H1 (cell line): ENCODE measurements at regions not wholly inside any gene's neighbourhood (a gene's known extent, or its start where the extent isn't known, plus 50 kb on each side); places are given as distances from the start of the nearest gene placed in this dataset.
A peak's percentile ranks its signal among the peaks of the same experiment; 100 is the strongest.

Source experiments
- CTCF ChIA-PET: fragments of 300-600 bp; sonication (Branson Sonifier 250); formaldehyde crosslinking; loops from one replicate; lab custom pipeline; 2021; ENCODE audit not compliant: partially characterized antibody; lab: Charles Lee
- POLR2A ChIA-PET: fragments of 300-600 bp; sonication (Branson Sonifier 250); formaldehyde crosslinking; loops from one replicate; lab custom pipeline; 2021; ENCODE audit warnings: inconsistent platforms; ENCODE audit not compliant: partially characterized antibody; lab: Charles Lee
- DNase-seq, 2 experiments: peaks; one replicate each; pipeline versions ENCODE4 v3.0.0 to v3.0.0-alpha.2; 2010 to 2022; ENCODE audit warnings: low spot score in 2 of 2, low read depth in 1 of 2, mixed read lengths in 1 of 2
- FAIRE-seq: peaks from 2 replicates; lab custom pipeline; 2011; peaks lifted over from hg19 to GRCh38; lab: Jason Lieb, UNC
- H2AFZ ChIP-seq: 2 replicates; pipeline ENCODE4 v1.8.1; 2012; ENCODE audit warnings: low read length, inconsistent platforms
- H2AK5ac ChIP-seq: 2 replicates; pipeline ENCODE4 v1.6.1; 2013; ENCODE audit warnings: low read depth, low read length
- H2BK120ac ChIP-seq: replicated peaks from 2 replicates; pipeline ENCODE3; 2013; ENCODE audit warnings: low read depth, low read length, inconsistent platforms
- H2BK12ac ChIP-seq: 2 replicates; pipeline ENCODE4 v1.6.1; 2013; ENCODE audit warnings: low read depth, low read length
- H2BK15ac ChIP-seq: 2 replicates; pipeline ENCODE4 v1.6.1; 2013; ENCODE audit warnings: low read length
- H2BK20ac ChIP-seq: 2 replicates; pipeline ENCODE4 v1.6.1; 2013; ENCODE audit warnings: low read length
- H2BK5ac ChIP-seq: 2 replicates; pipeline ENCODE4 v1.6.1; 2013; ENCODE audit warnings: low read depth, low read length
- H3K14ac ChIP-seq: 2 replicates; pipeline ENCODE4 v1.6.1; 2013; ENCODE audit warnings: inconsistent platforms; ENCODE audit not compliant: insufficient read length
- H3K18ac ChIP-seq: 2 replicates; pipeline ENCODE4 v1.6.1; 2013; ENCODE audit warnings: low read length; ENCODE audit errors: extremely low read depth
- H3K23ac ChIP-seq: 2 replicates; pipeline ENCODE4 v1.6.1; 2013; ENCODE audit warnings: inconsistent platforms; ENCODE audit not compliant: insufficient read length
- H3K23me2 ChIP-seq: 2 replicates; pipeline ENCODE4 v1.6.1; 2013; ENCODE audit warnings: low read depth, low read length
- H3K27ac ChIP-seq: 2 replicates; pipeline ENCODE4 v1.6.1; 2011; ENCODE audit warnings: low read depth, low read length, inconsistent platforms
- H3K27me3 ChIP-seq, 4 experiments: replicated peaks in 1 of 4; 1 replicate in 1 of 4; 2 replicates in 3 of 4; pipeline versions ENCODE4 v1.6.1 to v1.8.1; 2011 to 2013; ENCODE audit warnings: low read length in 3 of 4, mild to moderate bottlenecking in 3 of 4, inconsistent platforms in 2 of 4, mixed read lengths in 2 of 4, moderate library complexity in 1 of 4; ENCODE audit not compliant: control insufficient read depth in 3 of 4, insufficient read depth in 3 of 4; ENCODE audit errors: extremely low read depth in 1 of 4
- H3K36me3 ChIP-seq, 4 experiments: 2 replicates each; pipeline versions ENCODE4 v1.6.1 to v1.8.1; 2011 to 2013; ENCODE audit warnings: mild to moderate bottlenecking in 4 of 4, low read length in 3 of 4, moderate library complexity in 2 of 4, control low read depth in 1 of 4, inconsistent platforms in 1 of 4; ENCODE audit not compliant: insufficient read depth in 4 of 4, control insufficient read depth in 2 of 4
- H3K4ac ChIP-seq: replicated peaks from 2 replicates; pipeline ENCODE3; 2013; ENCODE audit warnings: low read length, low read depth, mixed read lengths, inconsistent platforms; ENCODE audit not compliant: insufficient read length
- H3K4me1 ChIP-seq, 4 experiments: replicated peaks in 1 of 4; 1 replicate in 1 of 4; 2 replicates in 3 of 4; pipeline versions ENCODE4 v1.6.1 to v1.8.1; 2011 to 2013; ENCODE audit warnings: low read length in 3 of 4, inconsistent platforms in 2 of 4, mixed read lengths in 1 of 4; ENCODE audit not compliant: insufficient read depth in 4 of 4, control insufficient read depth in 3 of 4
- H3K4me2 ChIP-seq, 2 experiments: 2 replicates each; pipeline versions ENCODE4 v1.6.1 to v1.8.1; 2011 to 2013; ENCODE audit warnings: low read depth in 2 of 2, low read length in 2 of 2, control low read depth in 1 of 2, inconsistent platforms in 1 of 2, mild to moderate bottlenecking in 1 of 2; ENCODE audit not compliant: insufficient read depth in 1 of 2
- H3K4me3 ChIP-seq, 4 experiments: fragments of 200-600, 300-600 bp in 1 of 4; sonication (generic), shearing (Covaris generic), sonication (Bioruptor Twin) in 1 of 4; 2 replicates each; pipeline versions ENCODE4 v1.5.1 to v1.8.1; 2011 to 2016; ENCODE audit warnings: low read length in 4 of 4, low read depth in 3 of 4, control low read depth in 2 of 4, inconsistent platforms in 2 of 4, mild to moderate bottlenecking in 2 of 4, mixed read lengths in 1 of 4, moderate library complexity in 1 of 4; ENCODE audit not compliant: insufficient read depth in 2 of 4; ENCODE audit errors: extremely low read depth in 1 of 4
- H3K56ac ChIP-seq: replicated peaks from 2 replicates; pipeline ENCODE3; 2013; ENCODE audit warnings: low read depth, mild to moderate bottlenecking, mixed read lengths, low read length, inconsistent platforms; ENCODE audit not compliant: insufficient read length
- H3K79me1 ChIP-seq: 2 replicates; pipeline ENCODE4 v1.6.1; 2013; ENCODE audit warnings: low read depth, low read length, control low read depth
- H3K79me2 ChIP-seq, 2 experiments: 2 replicates each; pipeline versions ENCODE4 v1.6.1 to v1.8.1; 2012 to 2013; ENCODE audit warnings: low read length in 2 of 2, mild to moderate bottlenecking in 2 of 2, inconsistent platforms in 1 of 2; ENCODE audit not compliant: insufficient read depth in 2 of 2, control insufficient read depth in 1 of 2
- H3K9ac ChIP-seq, 4 experiments: replicated peaks in 1 of 4; 1 replicate in 1 of 4; 2 replicates in 3 of 4; pipeline versions ENCODE4 v1.6.1 to v1.8.1; 2011 to 2013; ENCODE audit warnings: low read depth in 3 of 4, low read length in 3 of 4, control low read depth in 2 of 4, mild to moderate bottlenecking in 2 of 4, moderate library complexity in 2 of 4, inconsistent platforms in 1 of 4; ENCODE audit errors: extremely low read depth in 1 of 4
- H3K9me3 ChIP-seq, 2 experiments: 2 replicates each; pipeline versions ENCODE4 v1.6.1 to v1.8.1; 2012 to 2013; ENCODE audit warnings: mild to moderate bottlenecking in 2 of 2, moderate library complexity in 2 of 2, control low read depth in 1 of 2, inconsistent platforms in 1 of 2, low read depth in 1 of 2, low read length in 1 of 2, mixed read lengths in 1 of 2; ENCODE audit not compliant: insufficient read depth in 2 of 2
- H4K20me1 ChIP-seq, 2 experiments: replicated peaks in 1 of 2; 2 replicates each; pipeline versions ENCODE3 to v1.8.1; 2011 to 2013; ENCODE audit warnings: inconsistent platforms in 2 of 2, low read length in 2 of 2, mild to moderate bottlenecking in 1 of 2; ENCODE audit not compliant: insufficient read depth in 2 of 2, control insufficient read depth in 1 of 2
- H4K5ac ChIP-seq: 2 replicates; pipeline ENCODE4 v1.6.1; 2013; ENCODE audit warnings: low read length, low read depth, mixed read lengths, inconsistent platforms; ENCODE audit not compliant: insufficient read length
- H4K8ac ChIP-seq: 2 replicates; pipeline ENCODE4 v1.8.0; 2013; ENCODE audit warnings: mild to moderate bottlenecking, moderate library complexity, low read length, inconsistent platforms; ENCODE audit not compliant: insufficient read depth; ENCODE audit errors: extremely low read depth
- H4K91ac ChIP-seq: replicated peaks from 2 replicates; pipeline ENCODE3; 2013; ENCODE audit warnings: low read length, mixed read lengths, inconsistent platforms; ENCODE audit not compliant: insufficient read length
- ASH2L ChIP-seq: fragments of 200-600, 300-600 bp; sonication (generic); IDR thresholded peaks from one replicate; pipeline ENCODE4 v1.7.1; 2017; ENCODE audit warnings: low read length
- CREB1 ChIP-seq: IDR thresholded peaks from 2 replicates; pipeline ENCODE4 v1.6.1; 2012; ENCODE audit warnings: inconsistent platforms
- CTBP2 ChIP-seq: IDR thresholded peaks from 2 replicates; pipeline ENCODE4 v1.7.0; 2011; ENCODE audit warnings: borderline replicate concordance, mild to moderate bottlenecking, moderate library complexity, mixed read lengths, low read length; ENCODE audit not compliant: insufficient read depth, insufficient read length
- GABPA ChIP-seq: IDR thresholded peaks from 2 replicates; pipeline ENCODE4 v1.6.1; 2011; ENCODE audit warnings: mild to moderate bottlenecking, low read length, moderate library complexity, borderline replicate concordance; ENCODE audit not compliant: insufficient read depth
- JUN ChIP-seq: IDR thresholded peaks from 2 replicates; pipeline ENCODE4 v1.6.1; 2011; ENCODE audit warnings: low read depth, mild to moderate bottlenecking, improper control_type of control experiment, low read length
- POLR2A ChIP-seq, 2 experiments: IDR thresholded peaks; 1 replicate in 1 of 2; 2 replicates in 1 of 2; pipeline ENCODE4 v1.6.1; 2011; ENCODE audit warnings: low read depth in 2 of 2, low read length in 2 of 2, mild to moderate bottlenecking in 2 of 2; ENCODE audit errors: control extremely low read depth in 1 of 2
- TEAD4 ChIP-seq: IDR thresholded peaks from 2 replicates; pipeline ENCODE4 v1.6.1; 2012; ENCODE audit warnings: low read depth, low read length, inconsistent platforms, mixed read lengths
- WGBS, 2 experiments: shearing (Covaris generic) in 1 of 2; methylation state at CpG; one replicate each; pipeline versions ENCODE4 v1.1.6 to v1.1.7; 2013 to 2015; ENCODE audit warnings: low lambda C conversion rate in 2 of 2, mixed read lengths in 2 of 2, inconsistent platforms in 1 of 2, low coverage in 1 of 2, missing lambda C conversion rate in 1 of 2; ENCODE audit not compliant: insufficient replicate concordance in 2 of 2, insufficient coverage in 1 of 2, insufficient read length in 1 of 2; ENCODE audit errors: extremely low coverage in 1 of 2, missing lambda C conversion rate in 1 of 2; 5-methylcytosine and 5-hydroxymethylcytosine counted together
- TF ChIP-seq, protein P1 (sequence below): IDR thresholded peaks from 2 replicates; pipeline ENCODE4 v1.6.1; 2011; ENCODE audit warnings: low read length, improper control_type of control experiment
- TF ChIP-seq, protein P2 (sequence below): IDR thresholded peaks from 2 replicates; pipeline ENCODE4 v1.6.1; 2012; ENCODE audit warnings: low read length, inconsistent platforms

DNA sequence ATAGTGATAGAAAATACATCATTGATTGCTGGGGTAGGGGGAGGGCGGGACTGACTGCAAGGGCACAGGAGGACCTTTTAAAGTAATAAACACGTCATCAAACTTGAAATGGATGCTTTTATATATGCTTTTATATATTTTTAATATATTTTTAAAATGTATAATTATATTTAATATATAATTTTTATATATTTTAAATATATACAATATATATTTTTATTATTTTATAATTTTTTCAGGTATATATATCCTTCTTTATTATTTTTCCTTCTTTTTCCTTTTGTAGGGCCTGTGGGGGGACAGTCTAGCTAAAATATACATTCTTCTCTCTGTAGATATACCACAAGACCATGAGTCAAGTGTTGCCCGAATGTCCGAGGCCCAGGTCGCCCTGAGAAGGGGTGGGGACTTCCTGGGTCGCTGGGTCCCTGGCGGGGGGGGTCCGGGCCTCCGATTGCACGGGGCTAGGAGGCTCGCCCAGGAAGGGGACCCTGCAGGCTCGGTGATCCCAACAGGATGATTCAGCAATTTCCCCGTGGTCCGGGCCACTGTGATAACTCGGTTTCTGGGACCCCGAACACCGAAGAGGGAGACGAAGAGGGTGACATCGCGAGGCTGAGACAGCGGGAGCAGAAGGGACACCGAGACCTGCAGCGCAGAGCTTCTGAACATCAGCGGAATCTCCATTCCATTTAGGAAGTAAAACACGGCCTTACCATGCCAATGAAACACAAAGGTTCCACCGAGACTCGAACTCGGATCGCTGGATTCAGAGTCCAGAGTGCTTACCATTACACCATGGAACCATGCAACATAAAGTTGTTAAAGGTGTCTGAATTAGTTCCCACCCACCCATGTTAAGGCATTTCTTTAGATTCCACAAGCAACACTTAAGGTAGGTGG lies 112.5 kb upstream of the NBPF11 start:
- H3K27ac ChIP-seq: peak overlapping the region; percentile 100; the same call in 1 of the 2 replicates
- peak; percentile 35 for TF ChIP-seq ASH2L
- TF ChIP-seq, protein P1, sequence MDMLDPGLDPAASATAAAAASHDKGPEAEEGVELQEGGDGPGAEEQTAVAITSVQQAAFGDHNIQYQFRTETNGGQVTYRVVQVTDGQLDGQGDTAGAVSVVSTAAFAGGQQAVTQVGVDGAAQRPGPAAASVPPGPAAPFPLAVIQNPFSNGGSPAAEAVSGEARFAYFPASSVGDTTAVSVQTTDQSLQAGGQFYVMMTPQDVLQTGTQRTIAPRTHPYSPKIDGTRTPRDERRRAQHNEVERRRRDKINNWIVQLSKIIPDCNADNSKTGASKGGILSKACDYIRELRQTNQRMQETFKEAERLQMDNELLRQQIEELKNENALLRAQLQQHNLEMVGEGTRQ: 0 out of 2 replicates have a peak, but pooled peaks have one; percentile 13
- no peak for TF ChIP-seq CTBP2
- peak in 1 of 2 experiments; percentile 57; a peak in 2 of 3 replicates for TF ChIP-seq POLR2A (IDR thresholded peaks at IDR 0.05; ENCODE audit: control extremely low read depth in 1 of 2, low read depth in 2 of 2, low read length in 2 of 2)
- no peak for TF ChIP-seq JUN
- no peak for TF ChIP-seq GABPA
- TF ChIP-seq TEAD4: peak; percentile 72
- no peak for TF ChIP-seq CREB1
- TF ChIP-seq, protein P2, sequence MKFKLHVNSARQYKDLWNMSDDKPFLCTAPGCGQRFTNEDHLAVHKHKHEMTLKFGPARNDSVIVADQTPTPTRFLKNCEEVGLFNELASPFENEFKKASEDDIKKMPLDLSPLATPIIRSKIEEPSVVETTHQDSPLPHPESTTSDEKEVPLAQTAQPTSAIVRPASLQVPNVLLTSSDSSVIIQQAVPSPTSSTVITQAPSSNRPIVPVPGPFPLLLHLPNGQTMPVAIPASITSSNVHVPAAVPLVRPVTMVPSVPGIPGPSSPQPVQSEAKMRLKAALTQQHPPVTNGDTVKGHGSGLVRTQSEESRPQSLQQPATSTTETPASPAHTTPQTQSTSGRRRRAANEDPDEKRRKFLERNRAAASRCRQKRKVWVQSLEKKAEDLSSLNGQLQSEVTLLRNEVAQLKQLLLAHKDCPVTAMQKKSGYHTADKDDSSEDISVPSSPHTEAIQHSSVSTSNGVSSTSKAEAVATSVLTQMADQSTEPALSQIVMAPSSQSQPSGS: peak; percentile 96

More for the DNA sequence above, 112.5 kb upstream of the NBPF11 start:
- no peak overlapping the region for H4K91ac ChIP-seq
- FAIRE-seq: peak; percentile 36
- H2BK20ac ChIP-seq: no peak overlapping the region
- CTCF ChIA-PET: no interaction called here
- peak overlapping the region; percentile 100 for H2BK5ac ChIP-seq
- no peak overlapping the region for H3K56ac ChIP-seq
- peak overlapping the region; percentile 94 for H3K18ac ChIP-seq
- peak; percentile 85 to 95 for DNase-seq
- peak overlapping the region; percentile 69 for H4K5ac ChIP-seq
- H3K9ac ChIP-seq: peak overlapping the region in 3 of 4 experiments; percentile 99 to 100 (median 100); a peak in 6 of 7 replicates
- 0 out of 2 replicates have a peak overlapping the region, but pooled peaks have one; percentile 35 for H2AFZ ChIP-seq
- H2BK120ac ChIP-seq: no peak overlapping the region
- H3K27me3 ChIP-seq: no peaks in the 10 kb centered on the region
- H2BK12ac ChIP-seq: peak overlapping the region; percentile 92
- H3K36me3 ChIP-seq: no peaks in the 10 kb centered on the region
- POLR2A ChIA-PET: interaction anchor here (0.6 to 2.2 kb wide), 8 partner anchors 12 to 258 kb away, joined by 3 to 51 read pairs (median 8); no protein-coding TSS in a partner anchor
- H3K23me2 ChIP-seq: peaks cover 13% of the 10 kb centered on the region
- no peaks in the 10 kb centered on the region for H4K20me1 ChIP-seq
- H4K8ac ChIP-seq: peak overlapping the region; percentile 22; the same call in 1 of the 2 replicates
- H3K14ac ChIP-seq: no peak overlapping the region
- H2AK5ac ChIP-seq: no peak overlapping the region
- peak overlapping the region; percentile 73 to 99 for H3K4me2 ChIP-seq
- no peaks in the 10 kb centered on the region; a peak in 1 of 7 replicates for H3K4me1 ChIP-seq
- H3K4me3 ChIP-seq: peak overlapping the region; percentile 52 to 76 (median 64)
- 3% methylated on average over 29 of the region's 29 CpGs; no CpG with 5 or more reads in 1 of the 2 experiments for WGBS, 2 experiments
- no peaks in the 10 kb centered on the region for H3K79me1 ChIP-seq
- no peak overlapping the region for H3K4ac ChIP-seq
- no peaks in the 10 kb centered on the region for H3K9me3 ChIP-seq
- peak overlapping the region; percentile 81; the same call in 1 of the 2 replicates for H2BK15ac ChIP-seq
- no peak overlapping the region for H3K23ac ChIP-seq
- H3K79me2 ChIP-seq: no peaks in the 10 kb centered on the region
